ENCODE measurements at regions not wholly inside any gene's neighbourhood (a gene's known extent, or its start where the extent isn't known, plus 50 kb on each side); places are given as distances from the start of the nearest gene placed in this dataset.

GRCh38 chr13:50192272-50192813 is 177.1 kb downstream of the KCNRG start:
- DNase-seq (no peak), ATAC-seq (ENCODE audit: insufficient read depth, low FRiP score) (no peak)
- Histone ChIP-seq H3K4me3 (no peak overlapping the region), H3K9ac (ENCODE audit: insufficient read depth in 1 of 2, low read length in 2 of 2) (no peak overlapping the region), H3K36me3 (ENCODE audit: control insufficient read depth in 4 of 4, insufficient read depth in 4 of 4, low read length in 4 of 4) (no peaks in the 10 kb centered on the region), H3K27me3 (ENCODE audit: control insufficient read depth in 3 of 3, insufficient read depth in 3 of 3, low read length in 2 of 3) (no peaks in the 10 kb centered on the region), H3K27ac (ENCODE audit: low read depth in 1 of 2, low read length in 1 of 2) (no peak overlapping the region), H3K4me1 (ENCODE audit: control insufficient read depth in 5 of 5, insufficient read depth in 5 of 5, low read length in 5 of 5) (no peaks in the 10 kb centered on the region), H3K9me3 (ENCODE audit: control insufficient read depth in 4 of 4, insufficient read depth in 3 of 4, low read length in 3 of 4) (no peaks in the 10 kb centered on the region)
- TF ChIP-seq, protein P1, sequence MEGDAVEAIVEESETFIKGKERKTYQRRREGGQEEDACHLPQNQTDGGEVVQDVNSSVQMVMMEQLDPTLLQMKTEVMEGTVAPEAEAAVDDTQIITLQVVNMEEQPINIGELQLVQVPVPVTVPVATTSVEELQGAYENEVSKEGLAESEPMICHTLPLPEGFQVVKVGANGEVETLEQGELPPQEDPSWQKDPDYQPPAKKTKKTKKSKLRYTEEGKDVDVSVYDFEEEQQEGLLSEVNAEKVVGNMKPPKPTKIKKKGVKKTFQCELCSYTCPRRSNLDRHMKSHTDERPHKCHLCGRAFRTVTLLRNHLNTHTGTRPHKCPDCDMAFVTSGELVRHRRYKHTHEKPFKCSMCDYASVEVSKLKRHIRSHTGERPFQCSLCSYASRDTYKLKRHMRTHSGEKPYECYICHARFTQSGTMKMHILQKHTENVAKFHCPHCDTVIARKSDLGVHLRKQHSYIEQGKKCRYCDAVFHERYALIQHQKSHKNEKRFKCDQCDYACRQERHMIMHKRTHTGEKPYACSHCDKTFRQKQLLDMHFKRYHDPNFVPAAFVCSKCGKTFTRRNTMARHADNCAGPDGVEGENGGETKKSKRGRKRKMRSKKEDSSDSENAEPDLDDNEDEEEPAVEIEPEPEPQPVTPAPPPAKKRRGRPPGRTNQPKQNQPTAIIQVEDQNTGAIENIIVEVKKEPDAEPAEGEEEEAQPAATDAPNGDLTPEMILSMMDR (IDR thresholded peaks at IDR 0.05; ENCODE audit: control extremely low read depth, extremely low read depth), result no peak
- 82 to 96% methylated on average over 1 of the region's 1 CpG for WGBS, 2 donors

GRCh38 chr13:50195045-50195444 is 179.8 kb downstream of the KCNRG start:
- no peak for ATAC-seq (ENCODE audit: insufficient read depth, low FRiP score)
- Histone ChIP-seq H3K9me3 (ENCODE audit: control insufficient read depth in 4 of 4, insufficient read depth in 3 of 4, low read length in 3 of 4) (no peaks in the 10 kb centered on the region), H3K9ac (ENCODE audit: insufficient read depth in 1 of 2, low read length in 2 of 2) (no peak overlapping the region), H3K27ac (ENCODE audit: low read depth in 1 of 2, low read length in 1 of 2) (no peak overlapping the region), H3K4me1 (ENCODE audit: control insufficient read depth in 5 of 5, insufficient read depth in 5 of 5, low read length in 5 of 5) (peaks cover 0 to 3% (median 0%) of the 10 kb centered on the region in 5 donors), H3K4me3 (no peak overlapping the region), H3K27me3 (ENCODE audit: control insufficient read depth in 3 of 3, insufficient read depth in 3 of 3, low read length in 2 of 3) (no peaks in the 10 kb centered on the region), H3K36me3 (ENCODE audit: control insufficient read depth in 4 of 4, insufficient read depth in 4 of 4, low read length in 4 of 4) (no peaks in the 10 kb centered on the region)
- no peak for DNase-seq
- WGBS, 2 donors, result 71 to 72% methylated on average over 4 of the region's 4 CpGs
- TF ChIP-seq, protein P1 (IDR thresholded peaks at IDR 0.05; ENCODE audit: control extremely low read depth, extremely low read depth), result no peak

GRCh38 chr13:50196118-50196517 is 180.9 kb downstream of the KCNRG start:
- DNase-seq, result no peak
- Histone ChIP-seq H3K4me3 (no peak overlapping the region), H3K9me3 (ENCODE audit: control insufficient read depth in 4 of 4, insufficient read depth in 3 of 4, low read length in 3 of 4) (no peaks in the 10 kb centered on the region), H3K9ac (ENCODE audit: insufficient read depth in 1 of 2, low read length in 2 of 2) (no peak overlapping the region), H3K4me1 (ENCODE audit: control insufficient read depth in 5 of 5, insufficient read depth in 5 of 5, low read length in 5 of 5) (peaks cover 0 to 13% (median 3%) of the 10 kb centered on the region in 5 donors), H3K36me3 (ENCODE audit: control insufficient read depth in 4 of 4, insufficient read depth in 4 of 4, low read length in 4 of 4) (no peaks in the 10 kb centered on the region), H3K27me3 (ENCODE audit: control insufficient read depth in 3 of 3, insufficient read depth in 3 of 3, low read length in 2 of 3) (no peaks in the 10 kb centered on the region), H3K27ac (ENCODE audit: low read depth in 1 of 2, low read length in 1 of 2) (no peak overlapping the region)
- 81 to 91% methylated on average over 3 of the region's 3 CpGs for WGBS, 2 donors
- ATAC-seq (ENCODE audit: insufficient read depth, low FRiP score), result no peak
- TF ChIP-seq, protein P1 (IDR thresholded peaks at IDR 0.05; ENCODE audit: control extremely low read depth, extremely low read depth), result no peak

GRCh38 chr13:50197705-50198104 is 182.5 kb downstream of the KCNRG start:
- no peaks in the 10 kb centered on the region for H3K36me3 ChIP-seq (ENCODE audit: control insufficient read depth in 4 of 4, insufficient read depth in 4 of 4, low read length in 4 of 4)
- WGBS, 2 donors, result 89% methylated on average over 2 of the region's 2 CpGs
- peaks cover 0 to 18% (median 3%) of the 10 kb centered on the region in 5 donors for H3K4me1 ChIP-seq (ENCODE audit: control insufficient read depth in 5 of 5, insufficient read depth in 5 of 5, low read length in 5 of 5)
- no peaks in the 10 kb centered on the region for H3K9me3 ChIP-seq (ENCODE audit: control insufficient read depth in 4 of 4, insufficient read depth in 3 of 4, low read length in 3 of 4)
- ATAC-seq (ENCODE audit: insufficient read depth, low FRiP score) (no peak), DNase-seq (no peak)
- no peaks in the 10 kb centered on the region for H3K27me3 ChIP-seq (ENCODE audit: control insufficient read depth in 3 of 3, insufficient read depth in 3 of 3, low read length in 2 of 3)
- no peak overlapping the region for H3K9ac ChIP-seq (ENCODE audit: insufficient read depth in 1 of 2, low read length in 2 of 2)
- TF ChIP-seq, protein P1 (IDR thresholded peaks at IDR 0.05; ENCODE audit: control extremely low read depth, extremely low read depth), result no peak
- H3K27ac ChIP-seq (ENCODE audit: low read depth in 1 of 2, low read length in 1 of 2), result no peak overlapping the region
- H3K4me3 ChIP-seq, result no peak overlapping the region

Data from lung (tissue), 11 donors.